ENCODE measurements at regions not wholly inside any gene's neighbourhood (a gene's known extent, or its start where the extent isn't known, plus 50 kb on each side); places are given as distances from the start of the nearest gene placed in this dataset.
"Not testable (repeated sequence)": the region's sequence is repeated elsewhere in the genome, so short reads cannot be mapped to it uniquely, and the experiment has no call there.

GRCh38 chr1:58180537-58180936 is 366.0 kb downstream of the OMA1 start:
- no peak for DNase-seq

GRCh38 chr1:58169160-58169559 is 377.4 kb downstream of the OMA1 start:
- not testable (repeated sequence) for DNase-seq

GRCh38 chr1:58167131-58167530 is 379.4 kb downstream of the OMA1 start:
- not testable (repeated sequence) for DNase-seq

GRCh38 chr1:58166417-58166816 is 380.1 kb downstream of the OMA1 start:
- DNase-seq, result no peak

GRCh38 chr1:58165073-58165472 is 381.5 kb downstream of the OMA1 start:
- no peak for DNase-seq

GRCh38 chr1:58162952-58163550 is 383.5 kb downstream of the OMA1 start:
- no peak for DNase-seq

- no peak for DNase-seq
Measured at GRCh38 chr1:58159434-58159830, 387.1 kb downstream of the OMA1 start.

GRCh38 chr1:58158506-58159433 is 387.8 kb downstream of the OMA1 start:
- no peak for DNase-seq

- DNase-seq, result no peak
Measured at GRCh38 chr1:58158016-58158415, 388.5 kb downstream of the OMA1 start.

- no peak for DNase-seq
Measured at GRCh38 chr1:58157256-58157655, 389.3 kb downstream of the OMA1 start.

GRCh38 chr1:58156831-58157230 is 389.7 kb downstream of the OMA1 start:
- DNase-seq, result no peak

GRCh38 chr1:58156124-58156468 is 390.4 kb downstream of the OMA1 start:
- no peak for DNase-seq

- no peak for DNase-seq
Measured at GRCh38 chr1:58155418-58156123, 391.0 kb downstream of the OMA1 start.

GRCh38 chr1:58154256-58154655 is 392.3 kb downstream of the OMA1 start:
- no peak for DNase-seq

- DNase-seq, result no peak
Measured at GRCh38 chr1:58152697-58153096, 393.8 kb downstream of the OMA1 start.

- DNase-seq, result no peak
Measured at GRCh38 chr1:58149271-58149812, 397.2 kb downstream of the OMA1 start.

- DNase-seq, result no peak
Measured at GRCh38 chr1:58144698-58145270, 401.7 kb downstream of the OMA1 start.

- DNase-seq, result no peak
Measured at GRCh38 chr1:58143972-58144697, 402.4 kb downstream of the OMA1 start.

- no peak for DNase-seq
Measured at GRCh38 chr1:58136387-58136786, 410.1 kb downstream of the OMA1 start.

GRCh38 chr1:58135821-58136321 is 410.7 kb downstream of the OMA1 start:
- no peak for DNase-seq

GRCh38 chr1:58133562-58133961 is 413.0 kb downstream of the OMA1 start:
- no peak for DNase-seq

GRCh38 chr1:58123051-58123450 is 423.5 kb downstream of the OMA1 start:
- no peak for DNase-seq

Measured in stimulated activated CD4-positive, alpha-beta T cell treated with anti-CD3 and anti-CD28 coated beads, Interleukin-4, amount 100 ng/mL, for 24 hours (primary cell).